GM13977 (cell line): ENCODE measurements at regions not wholly inside any gene's neighbourhood (a gene's known extent, or its start where the extent isn't known, plus 50 kb on each side); places are given as distances from the start of the nearest gene placed in this dataset.

Experiments
- DNase-seq: peaks from one replicate; pipeline ENCODE4 v3.0.0; 2012; ENCODE audit warnings: low spot score
- CTCF ChIP-seq: IDR thresholded peaks from 2 replicates; pipeline ENCODE4 v1.5.1; 2012; ENCODE audit warnings: mild to moderate bottlenecking, control low read depth; ENCODE audit not compliant: insufficient read depth; ENCODE audit errors: extremely low read depth, missing control alignments
- in situ Hi-C: fragments of 300-500 bp; cut with MboI; formaldehyde crosslinking; loops from one replicate; pipeline ENCODE4 v1.12.0; 2022; ENCODE audit warnings: low sequenced_read_pairs, low pct_unique_long_range_greater_than_20kb, mixed read lengths, inconsistent platforms; ENCODE audit not compliant: unreplicated experiment

- DNase-seq, result no peak
- no peak for TF ChIP-seq CTCF
- in situ Hi-C loops, result no loop called here
Observed at GRCh38 chr4:108331905-108332632, 163.3 kb upstream of the LEF1 start.

- no peak for TF ChIP-seq CTCF
- DNase-seq, result no peak
- in situ Hi-C loops, result no loop called here
Observed at GRCh38 chr4:108328383-108328732, 159.6 kb upstream of the LEF1 start.

- DNase-seq, result no peak
- no peak for TF ChIP-seq CTCF
- in situ Hi-C loops, result no loop called here
Observed at GRCh38 chr4:108327642-108328382, 159.1 kb upstream of the LEF1 start.

DNA sequence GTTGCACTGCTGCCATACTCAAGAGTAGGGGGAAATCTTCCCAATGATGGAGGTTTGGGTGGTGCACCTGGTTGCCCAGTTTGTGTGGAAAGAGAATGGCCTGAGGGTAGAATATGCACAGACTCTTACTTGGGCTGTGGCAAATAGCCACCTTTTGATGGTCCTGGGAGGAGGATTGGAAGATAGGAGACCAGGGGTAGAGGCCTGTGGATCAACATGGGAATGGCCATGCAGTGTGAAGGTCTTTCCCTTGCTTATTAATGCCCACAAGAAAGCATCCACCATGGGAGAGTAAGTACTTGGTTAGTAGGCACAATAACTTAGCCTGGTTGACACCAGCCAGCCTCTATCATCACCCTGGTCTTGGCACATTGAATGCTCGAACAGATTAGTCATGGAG, 156.8 kb upstream of the LEF1 start:
- no peak for DNase-seq
- TF ChIP-seq CTCF, result no peak
- in situ Hi-C loops, result no loop called here

- in situ Hi-C loops, result no loop called here
- TF ChIP-seq CTCF, result no peak
- DNase-seq, result no peak
Observed at GRCh38 chr4:108324450-108324849, 155.7 kb upstream of the LEF1 start.

GRCh38 chr4:108322497-108322896, 153.8 kb upstream of the LEF1 start:
- DNase-seq, result no peak
- in situ Hi-C loops, result no loop called here
- TF ChIP-seq CTCF, result no peak

- DNase-seq, result no peak
- in situ Hi-C loops, result no loop called here
- TF ChIP-seq CTCF, result no peak
Observed at GRCh38 chr4:108320061-108320460, 151.3 kb upstream of the LEF1 start.
